ENCODE measurements at regions not wholly inside any gene's neighbourhood (a gene's known extent, or its start where the extent isn't known, plus 50 kb on each side); places are given as distances from the start of the nearest gene placed in this dataset.

DNA sequence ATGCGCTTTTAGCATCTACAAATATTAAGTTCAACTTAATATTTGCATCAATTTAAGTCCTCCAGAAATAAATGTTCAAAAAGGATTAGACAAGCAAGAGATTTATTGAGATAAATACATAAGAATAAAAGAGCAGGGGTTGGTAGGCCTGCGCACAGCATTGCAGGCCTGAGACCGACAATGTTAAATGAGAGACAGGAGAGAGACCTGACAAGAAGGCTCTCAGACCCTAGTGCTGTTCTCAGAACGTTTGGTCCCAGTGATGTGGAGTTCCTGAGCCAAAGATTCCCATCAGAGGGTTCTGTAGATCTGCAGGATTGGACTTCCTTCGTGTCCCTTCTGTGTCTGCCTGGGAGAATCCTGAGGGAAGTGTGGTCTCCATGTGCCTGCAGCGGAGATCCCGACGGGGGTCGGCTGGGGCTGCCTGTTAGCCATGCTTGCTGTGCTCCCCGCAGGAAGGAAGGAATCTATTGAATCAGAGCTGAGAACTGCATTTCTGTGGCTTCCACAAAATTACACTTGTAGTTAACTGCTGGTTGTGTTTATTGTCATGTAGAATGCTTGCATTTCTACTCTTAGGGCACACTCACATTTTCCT, 369.9 kb upstream of the SLC10A2 start:
- no peak for TF ChIP-seq CTCF (IDR thresholded peaks at IDR 0.05)
- no peak for TF ChIP-seq POLR2A (IDR thresholded peaks at IDR 0.05)
- TF ChIP-seq POLR2AphosphoS5 (IDR thresholded peaks at IDR 0.05), result no peak
- no peak for TF ChIP-seq EP300 (IDR thresholded peaks at IDR 0.05)
